GM12878 (cell line): ENCODE measurements at regions not wholly inside any gene's neighbourhood (a gene's known extent, or its start where the extent isn't known, plus 50 kb on each side); places are given as distances from the start of the nearest gene placed in this dataset.

Experiments
- ATAC-seq: fragments of 200-7000 bp; cut with Tn5 transposase; 3 replicates; pipeline ENCODE4 v1.9.1; 2020; ENCODE audit warnings: mild to moderate bottlenecking, moderate library complexity
- BruUV-seq: library from RNA; stranded (reverse); fragments of 400-500 nt; replicated peaks from 2 replicates; lab custom pipeline; 2021; lab: Mats Ljungman, UMichigan
- CTCF ChIA-PET: fragments of 300-600 bp; sonication (Branson Sonifier 250); formaldehyde crosslinking; extraction: SDS; loops from one replicate; lab custom pipeline; 2021; ENCODE audit warnings: inconsistent platforms; lab: Yijun Ruan, JAX
- POLR2A ChIA-PET: fragments of 350-600 bp; formaldehyde crosslinking; extraction: SDS; loops from one replicate; lab custom pipeline; 2021; ENCODE audit warnings: inconsistent platforms; lab: Charles Lee
- RAD21 ChIA-PET: fragments of 300-600 bp; sonication (Branson Sonifier 250); formaldehyde crosslinking; loops from one replicate; lab custom pipeline; 2023; ENCODE audit warnings: antibody characterized with exemption; ENCODE audit not compliant: unreplicated experiment; lab: Charles Lee
- SMC1A ChIA-PET: fragments of 300-600 bp; sonication (Branson Sonifier 250); formaldehyde crosslinking; loops from one replicate; lab custom pipeline; 2023; ENCODE audit not compliant: unreplicated experiment, uncharacterized antibody; lab: Charles Lee
- DNase-seq: peaks from one replicate; pipeline ENCODE4 v3.0.0-alpha.2; 2011; ENCODE audit warnings: low read depth, low spot score
- FAIRE-seq: peaks from 3 replicates; lab custom pipeline; 2011; peaks lifted over from hg19 to GRCh38; lab: Jason Lieb, UNC
- H2AFZ ChIP-seq: 2 replicates; pipeline ENCODE4 v1.6.0; 2011; ENCODE audit warnings: low read depth, low read length, control low read depth; ENCODE audit not compliant: control insufficient read depth
- H3K27ac ChIP-seq: 2 replicates; pipeline ENCODE4 v1.5.1; 2011; ENCODE audit warnings: control low read depth; ENCODE audit not compliant: control insufficient read depth, insufficient read depth
- H3K27me3 ChIP-seq, 2 experiments: replicated peaks in 1 of 2; 2 replicates each; pipeline versions ENCODE4 v1.6.0 to v1.6.1; 2011; ENCODE audit warnings: low read length in 1 of 2; ENCODE audit not compliant: control insufficient read depth in 2 of 2, insufficient read depth in 2 of 2
- H3K36me3 ChIP-seq, 2 experiments: 2 replicates each; pipeline ENCODE4 v1.5.1; 2011; ENCODE audit warnings: low read length in 1 of 2; ENCODE audit not compliant: control insufficient read depth in 2 of 2, insufficient read depth in 2 of 2
- H3K4me1 ChIP-seq: 2 replicates; pipeline ENCODE4 v1.6.1; 2011; ENCODE audit warnings: mild to moderate bottlenecking, low read length, moderate library complexity, mixed read lengths; ENCODE audit not compliant: control insufficient read depth, insufficient read depth
- H3K4me2 ChIP-seq: 2 replicates; pipeline ENCODE4 v1.6.0; 2011; ENCODE audit warnings: control low read depth; ENCODE audit not compliant: control insufficient read depth, insufficient read depth
- H3K4me3 ChIP-seq: fragments of 200-600 bp; sonication (generic); 2 replicates; pipeline ENCODE4 v1.5.1; 2016
- H3K79me2 ChIP-seq: 2 replicates; pipeline ENCODE4 v1.6.0; 2011; ENCODE audit warnings: low read length; ENCODE audit not compliant: control insufficient read depth, insufficient read depth
- H3K9ac ChIP-seq: 2 replicates; pipeline ENCODE4 v1.8.0; 2011; ENCODE audit warnings: low read length, control low read depth, mixed read lengths; ENCODE audit not compliant: control insufficient read depth, insufficient read depth
- H3K9me3 ChIP-seq: replicated peaks from 3 replicates; pipeline ENCODE4 v1.5.1; 2011; ENCODE audit warnings: mild to moderate bottlenecking, low read length; ENCODE audit not compliant: control insufficient read depth, insufficient read depth
- H4K20me1 ChIP-seq: 2 replicates; pipeline ENCODE4 v1.6.0; 2011; ENCODE audit not compliant: control insufficient read depth, insufficient read depth
- CBFB ChIP-seq: IDR thresholded peaks from 2 replicates; pipeline ENCODE4 v1.6.1; 2016; ENCODE audit warnings: antibody characterized with exemption, low read depth
- CHD4 ChIP-seq: fragments of 200-600 bp; sonication (generic); IDR thresholded peaks from 2 replicates; pipeline ENCODE4 v1.6.1; 2016; ENCODE audit warnings: mild to moderate bottlenecking
- EED ChIP-seq: sonication (generic); IDR thresholded peaks from 2 replicates; pipeline ENCODE4 v1.6.1; 2016; ENCODE audit warnings: antibody characterized with exemption, low read depth
- HDAC2 ChIP-seq: fragments of 200-600 bp; sonication (generic); IDR thresholded peaks from 2 replicates; pipeline ENCODE4 v1.6.1; 2017
- HDGF ChIP-seq: fragments of 450-650 bp; IDR thresholded peaks from 2 replicates; pipeline ENCODE4 v1.6.1; 2016; ENCODE audit warnings: antibody characterized with exemption
- IKZF1 ChIP-seq: fragments of 450-650 bp; conservative IDR thresholded peaks from 2 replicates; pipeline ENCODE4 v1.6.1; 2017; ENCODE audit warnings: antibody characterized with exemption, mild to moderate bottlenecking
- IKZF2 ChIP-seq, 2 experiments: fragments of 450-650 bp; IDR thresholded peaks; 2 replicates each; pipeline ENCODE4 v1.6.1; 2017; ENCODE audit warnings: mild to moderate bottlenecking in 2 of 2, moderate library complexity in 2 of 2
- JUND ChIP-seq: IDR thresholded peaks from 2 replicates; pipeline ENCODE4 v1.6.1; 2012; ENCODE audit warnings: low read depth, mild to moderate bottlenecking, low read length, improper control_type of control experiment, moderate library complexity
- MLLT1 ChIP-seq: fragments of 450-650 bp; IDR thresholded peaks from 2 replicates; pipeline ENCODE4 v1.6.1; 2016; ENCODE audit warnings: mild to moderate bottlenecking
- MTA3 ChIP-seq: IDR thresholded peaks from 2 replicates; pipeline ENCODE4 v1.6.1; 2012; ENCODE audit warnings: low read length, inconsistent platforms, borderline replicate concordance
- MYB ChIP-seq: fragments of 150-350 bp; IDR thresholded peaks from 2 replicates; pipeline ENCODE4 v1.6.1; 2014; ENCODE audit warnings: mild to moderate bottlenecking, low read depth, low read length, borderline replicate concordance
- NR2F1 ChIP-seq: fragments of 450-650 bp; conservative IDR thresholded peaks from 2 replicates; pipeline ENCODE4 v1.6.1; 2017; ENCODE audit warnings: mild to moderate bottlenecking
- POU2F2 ChIP-seq: IDR thresholded peaks from 3 replicates; pipeline ENCODE4 v1.6.1; 2011; ENCODE audit warnings: low read depth, mild to moderate bottlenecking, low read length, borderline replicate concordance
- SMARCA5 ChIP-seq: fragments of 450-650 bp; IDR thresholded peaks from 2 replicates; pipeline ENCODE4 v1.6.1; 2017; ENCODE audit warnings: mild to moderate bottlenecking
- ZNF207 ChIP-seq: fragments of 450-650 bp; IDR thresholded peaks from 2 replicates; pipeline ENCODE4 v1.6.1; 2014; ENCODE audit warnings: antibody characterized with exemption, mild to moderate bottlenecking, borderline replicate concordance
- WGBS: methylation state at CpG from one replicate; pipeline ENCODE4 v1.1.6; 2016; ENCODE audit warnings: low lambda C conversion rate; ENCODE audit not compliant: insufficient replicate concordance, insufficient coverage; ENCODE audit errors: missing lambda C conversion rate; 5-methylcytosine and 5-hydroxymethylcytosine counted together
- in situ Hi-C: fragments of 300-500 bp; cut with MboI; formaldehyde crosslinking; loops from 9 replicates; pipeline ENCODE4 v1.14.3; 2018; ENCODE audit warnings: mixed read lengths
- intact Hi-C: fragments of 100-400 bp; cut with micrococcal nuclease; formaldehyde crosslinking; loops from one replicate; pipeline ENCODE4 v1.14.2; 2022; ENCODE audit not compliant: unreplicated experiment
- TF ChIP-seq, protein P1 (sequence below): fragments of 450-650 bp; IDR thresholded peaks from 2 replicates; pipeline ENCODE4 v1.6.1; 2018; ENCODE audit warnings: borderline replicate concordance, mild to moderate bottlenecking; ENCODE audit not compliant: partially characterized antibody

GRCh38 chr4:3389233-3390215 lies 52.2 kb upstream of the HGFAC start:
- SMC1A ChIA-PET = interaction anchor here (0.9 to 1.7 kb wide), 7 partner anchors 11 to 187 kb away, joined by 3 to 11 read pairs (median 3); no protein-coding TSS in a partner anchor
- DNase-seq (no peak), ATAC-seq (no peak; the same call in 2 of the 3 replicates), FAIRE-seq (no peak)
- CTCF ChIA-PET = interaction anchor here (0.6 to 2.7 kb wide), 6 partner anchors 19 to 156 kb away, joined by 3 to 14 read pairs (median 3); no protein-coding TSS in a partner anchor
- H4K20me1 ChIP-seq = no peaks in the 10 kb centered on the region
- in situ Hi-C loops (no loop called here), intact Hi-C loops (loop anchor here (2.0 kb wide), 1 partner anchor 43 kb away; no protein-coding TSS in a partner anchor)
- TF ChIP-seq IKZF2 (IDR thresholded peaks at IDR 0.05) (peak in 1 of 2 experiments; percentile 62; a peak in 2 of 4 replicates), MTA3 (no peak), HDAC2 (no peak), EED (peak; percentile 5; the same call in 1 of the 2 replicates), ZNF207 (no peak), HDGF (0 out of 2 replicates have a peak, but pooled peaks have one; percentile 38), NR2F1 (0 out of 2 replicates have a peak, but pooled peaks have one; percentile 8), IKZF1 (peak; percentile 59), CBFB (no peak), JUND (no peak), CHD4 (no peak), MLLT1 (0 out of 2 replicates have a peak, but pooled peaks have one; percentile 27), SMARCA5 (peak; percentile 46; the same call in 1 of the 2 replicates), MYB (no peak), POU2F2 (no peak)
- TF ChIP-seq, protein P1, sequence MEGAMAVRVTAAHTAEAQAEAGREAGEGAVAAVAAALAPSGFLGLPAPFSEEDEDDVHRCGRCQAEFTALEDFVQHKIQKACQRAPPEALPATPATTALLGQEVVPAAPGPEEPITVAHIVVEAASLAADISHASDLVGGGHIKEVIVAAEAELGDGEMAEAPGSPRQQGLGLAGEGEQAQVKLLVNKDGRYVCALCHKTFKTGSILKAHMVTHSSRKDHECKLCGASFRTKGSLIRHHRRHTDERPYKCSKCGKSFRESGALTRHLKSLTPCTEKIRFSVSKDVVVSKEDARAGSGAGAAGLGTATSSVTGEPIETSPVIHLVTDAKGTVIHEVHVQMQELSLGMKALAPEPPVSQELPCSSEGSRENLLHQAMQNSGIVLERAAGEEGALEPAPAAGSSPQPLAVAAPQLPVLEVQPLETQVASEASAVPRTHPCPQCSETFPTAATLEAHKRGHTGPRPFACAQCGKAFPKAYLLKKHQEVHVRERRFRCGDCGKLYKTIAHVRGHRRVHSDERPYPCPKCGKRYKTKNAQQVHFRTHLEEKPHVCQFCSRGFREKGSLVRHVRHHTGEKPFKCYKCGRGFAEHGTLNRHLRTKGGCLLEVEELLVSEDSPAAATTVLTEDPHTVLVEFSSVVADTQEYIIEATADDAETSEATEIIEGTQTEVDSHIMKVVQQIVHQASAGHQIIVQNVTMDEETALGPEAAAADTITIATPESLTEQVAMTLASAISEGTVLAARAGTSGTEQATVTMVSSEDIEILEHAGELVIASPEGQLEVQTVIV = no peak
- H3K9ac ChIP-seq = peak overlapping the region; percentile 68
- no peaks in the 10 kb centered on the region for H3K79me2 ChIP-seq
- no peaks in the 10 kb centered on the region for H3K9me3 ChIP-seq
- H3K4me3 ChIP-seq = peak overlapping the region; percentile 77; the same call in 1 of the 2 replicates
- no peaks in the 10 kb centered on the region for H3K27me3 ChIP-seq
- H2AFZ ChIP-seq = no peak overlapping the region
- RAD21 ChIA-PET = interaction anchor here (1.2 to 5.0 kb wide), 3 partner anchors 35 to 43 kb away, joined by 3 to 22 read pairs (median 8); no protein-coding TSS in a partner anchor
- 61% methylated on average over 32 of the region's 32 CpGs for WGBS
- H3K4me2 ChIP-seq = peak overlapping the region; percentile 52
- no peaks in the 10 kb centered on the region for H3K36me3 ChIP-seq
- H3K27ac ChIP-seq = peak overlapping the region; percentile 91
- H3K4me1 ChIP-seq = peaks cover 21% of the 10 kb centered on the region
- POLR2A ChIA-PET = interaction anchor here (0.5 to 1.7 kb wide), 2 partner anchors 34 to 1379 kb away, joined by 4 to 10 read pairs; no protein-coding TSS in a partner anchor
- BruUV-seq = TSS peak; percentile 85
